ENCODE measurements at regions not wholly inside any gene's neighbourhood (a gene's known extent, or its start where the extent isn't known, plus 50 kb on each side); places are given as distances from the start of the nearest gene placed in this dataset.

DNA sequence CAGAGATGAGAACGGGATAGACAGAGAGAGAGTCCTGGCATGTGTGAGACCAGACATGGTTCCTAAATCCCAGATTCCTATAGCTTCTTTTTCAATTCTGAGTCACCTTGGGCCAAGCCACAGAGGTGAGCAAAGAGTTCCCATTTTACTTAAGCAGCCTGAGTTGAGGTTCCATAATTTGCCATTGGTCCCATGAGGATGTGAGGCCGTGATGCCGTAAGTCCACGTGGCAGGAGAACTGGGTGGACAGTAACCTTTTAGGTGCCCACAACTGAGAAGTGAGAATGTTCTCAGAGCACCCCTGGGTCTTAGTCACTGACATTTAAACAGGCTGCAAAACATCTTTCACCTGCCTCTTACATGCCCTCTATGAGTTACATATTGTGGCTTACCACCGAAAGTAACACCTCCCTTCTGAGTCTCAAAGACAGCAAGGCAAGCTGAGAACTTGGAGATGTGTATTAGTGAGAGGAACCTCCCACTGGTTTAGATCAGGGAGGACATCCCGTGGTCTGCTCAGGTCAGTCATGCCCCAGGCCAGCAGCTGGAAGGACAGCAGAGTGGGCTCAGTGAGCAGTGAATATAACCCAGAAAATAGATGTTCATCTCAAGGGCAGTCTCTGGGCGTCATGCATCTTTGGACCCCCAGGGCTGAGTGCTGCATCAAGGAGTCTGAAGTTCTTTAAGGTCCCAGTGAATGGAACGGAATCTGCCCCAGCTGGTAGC lies 127.9 kb upstream of the LGALSL start:
- H3K9ac ChIP-seq, result no peak overlapping the region
- H3K4me3 ChIP-seq (ENCODE audit: low read depth in 2 of 2, low read length in 1 of 2), result no peak overlapping the region
- no peak overlapping the region for H3K27ac ChIP-seq (ENCODE audit: low read depth in 2 of 2, low read length in 1 of 2)
- no peaks in the 10 kb centered on the region; the same call in 1 of the 2 replicates for H3K27me3 ChIP-seq (ENCODE audit: insufficient read depth)
- TF ChIP-seq, protein P1, sequence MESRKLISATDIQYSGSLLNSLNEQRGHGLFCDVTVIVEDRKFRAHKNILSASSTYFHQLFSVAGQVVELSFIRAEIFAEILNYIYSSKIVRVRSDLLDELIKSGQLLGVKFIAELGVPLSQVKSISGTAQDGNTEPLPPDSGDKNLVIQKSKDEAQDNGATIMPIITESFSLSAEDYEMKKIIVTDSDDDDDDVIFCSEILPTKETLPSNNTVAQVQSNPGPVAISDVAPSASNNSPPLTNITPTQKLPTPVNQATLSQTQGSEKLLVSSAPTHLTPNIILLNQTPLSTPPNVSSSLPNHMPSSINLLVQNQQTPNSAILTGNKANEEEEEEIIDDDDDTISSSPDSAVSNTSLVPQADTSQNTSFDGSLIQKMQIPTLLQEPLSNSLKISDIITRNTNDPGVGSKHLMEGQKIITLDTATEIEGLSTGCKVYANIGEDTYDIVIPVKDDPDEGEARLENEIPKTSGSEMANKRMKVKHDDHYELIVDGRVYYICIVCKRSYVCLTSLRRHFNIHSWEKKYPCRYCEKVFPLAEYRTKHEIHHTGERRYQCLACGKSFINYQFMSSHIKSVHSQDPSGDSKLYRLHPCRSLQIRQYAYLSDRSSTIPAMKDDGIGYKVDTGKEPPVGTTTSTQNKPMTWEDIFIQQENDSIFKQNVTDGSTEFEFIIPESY (IDR thresholded peaks at IDR 0.05; ENCODE audit: borderline replicate concordance, low read depth), result no peak
- TF ChIP-seq FOXM1 (IDR thresholded peaks at IDR 0.05; ENCODE audit: low read depth) (no peak), TEAD4 (IDR thresholded peaks at IDR 0.05; ENCODE audit: borderline replicate concordance, insufficient read depth) (no peak), FOSL2 (IDR thresholded peaks at IDR 0.05; ENCODE audit: borderline replicate concordance, low read depth) (no peak), RAD21 (IDR thresholded peaks at IDR 0.05; ENCODE audit: low read length) (no peak), EP300 (IDR thresholded peaks at IDR 0.05; ENCODE audit: borderline replicate concordance in 1 of 2, low read depth in 1 of 2, low read length in 1 of 2) (no peak), RXRA (IDR thresholded peaks at IDR 0.05; ENCODE audit: borderline replicate concordance, low read depth) (no peak), CHD2 (IDR thresholded peaks at IDR 0.05; ENCODE audit: low read length, partially characterized antibody) (no peak), JUND (IDR thresholded peaks at IDR 0.05) (no peak), NFIC (IDR thresholded peaks at IDR 0.05; ENCODE audit: borderline replicate concordance) (no peak), YY1 (IDR thresholded peaks at IDR 0.05; ENCODE audit: low read depth) (no peak), EZH2phosphoT487 (IDR thresholded peaks at IDR 0.05; ENCODE audit: borderline replicate concordance, low read depth) (no peak), GABPA (IDR thresholded peaks at IDR 0.05; ENCODE audit: low read depth) (no peak)
- TF ChIP-seq, protein P2, sequence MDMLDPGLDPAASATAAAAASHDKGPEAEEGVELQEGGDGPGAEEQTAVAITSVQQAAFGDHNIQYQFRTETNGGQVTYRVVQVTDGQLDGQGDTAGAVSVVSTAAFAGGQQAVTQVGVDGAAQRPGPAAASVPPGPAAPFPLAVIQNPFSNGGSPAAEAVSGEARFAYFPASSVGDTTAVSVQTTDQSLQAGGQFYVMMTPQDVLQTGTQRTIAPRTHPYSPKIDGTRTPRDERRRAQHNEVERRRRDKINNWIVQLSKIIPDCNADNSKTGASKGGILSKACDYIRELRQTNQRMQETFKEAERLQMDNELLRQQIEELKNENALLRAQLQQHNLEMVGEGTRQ (IDR thresholded peaks at IDR 0.05; ENCODE audit: borderline replicate concordance, low read depth, low read length), result no peak
- TF ChIP-seq, protein P3, sequence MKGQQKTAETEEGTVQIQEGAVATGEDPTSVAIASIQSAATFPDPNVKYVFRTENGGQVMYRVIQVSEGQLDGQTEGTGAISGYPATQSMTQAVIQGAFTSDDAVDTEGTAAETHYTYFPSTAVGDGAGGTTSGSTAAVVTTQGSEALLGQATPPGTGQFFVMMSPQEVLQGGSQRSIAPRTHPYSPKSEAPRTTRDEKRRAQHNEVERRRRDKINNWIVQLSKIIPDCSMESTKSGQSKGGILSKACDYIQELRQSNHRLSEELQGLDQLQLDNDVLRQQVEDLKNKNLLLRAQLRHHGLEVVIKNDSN (IDR thresholded peaks at IDR 0.05; ENCODE audit: borderline replicate concordance, low read depth), result no peak
- TF ChIP-seq, protein P4, sequence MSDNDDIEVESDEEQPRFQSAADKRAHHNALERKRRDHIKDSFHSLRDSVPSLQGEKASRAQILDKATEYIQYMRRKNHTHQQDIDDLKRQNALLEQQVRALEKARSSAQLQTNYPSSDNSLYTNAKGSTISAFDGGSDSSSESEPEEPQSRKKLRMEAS (IDR thresholded peaks at IDR 0.05; ENCODE audit: low read depth), result no peak
- TF ChIP-seq, protein P5, sequence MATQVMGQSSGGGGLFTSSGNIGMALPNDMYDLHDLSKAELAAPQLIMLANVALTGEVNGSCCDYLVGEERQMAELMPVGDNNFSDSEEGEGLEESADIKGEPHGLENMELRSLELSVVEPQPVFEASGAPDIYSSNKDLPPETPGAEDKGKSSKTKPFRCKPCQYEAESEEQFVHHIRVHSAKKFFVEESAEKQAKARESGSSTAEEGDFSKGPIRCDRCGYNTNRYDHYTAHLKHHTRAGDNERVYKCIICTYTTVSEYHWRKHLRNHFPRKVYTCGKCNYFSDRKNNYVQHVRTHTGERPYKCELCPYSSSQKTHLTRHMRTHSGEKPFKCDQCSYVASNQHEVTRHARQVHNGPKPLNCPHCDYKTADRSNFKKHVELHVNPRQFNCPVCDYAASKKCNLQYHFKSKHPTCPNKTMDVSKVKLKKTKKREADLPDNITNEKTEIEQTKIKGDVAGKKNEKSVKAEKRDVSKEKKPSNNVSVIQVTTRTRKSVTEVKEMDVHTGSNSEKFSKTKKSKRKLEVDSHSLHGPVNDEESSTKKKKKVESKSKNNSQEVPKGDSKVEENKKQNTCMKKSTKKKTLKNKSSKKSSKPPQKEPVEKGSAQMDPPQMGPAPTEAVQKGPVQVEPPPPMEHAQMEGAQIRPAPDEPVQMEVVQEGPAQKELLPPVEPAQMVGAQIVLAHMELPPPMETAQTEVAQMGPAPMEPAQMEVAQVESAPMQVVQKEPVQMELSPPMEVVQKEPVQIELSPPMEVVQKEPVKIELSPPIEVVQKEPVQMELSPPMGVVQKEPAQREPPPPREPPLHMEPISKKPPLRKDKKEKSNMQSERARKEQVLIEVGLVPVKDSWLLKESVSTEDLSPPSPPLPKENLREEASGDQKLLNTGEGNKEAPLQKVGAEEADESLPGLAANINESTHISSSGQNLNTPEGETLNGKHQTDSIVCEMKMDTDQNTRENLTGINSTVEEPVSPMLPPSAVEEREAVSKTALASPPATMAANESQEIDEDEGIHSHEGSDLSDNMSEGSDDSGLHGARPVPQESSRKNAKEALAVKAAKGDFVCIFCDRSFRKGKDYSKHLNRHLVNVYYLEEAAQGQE (IDR thresholded peaks at IDR 0.05; ENCODE audit: low read depth, low read length), result no peak
- TF ChIP-seq, protein P6, sequence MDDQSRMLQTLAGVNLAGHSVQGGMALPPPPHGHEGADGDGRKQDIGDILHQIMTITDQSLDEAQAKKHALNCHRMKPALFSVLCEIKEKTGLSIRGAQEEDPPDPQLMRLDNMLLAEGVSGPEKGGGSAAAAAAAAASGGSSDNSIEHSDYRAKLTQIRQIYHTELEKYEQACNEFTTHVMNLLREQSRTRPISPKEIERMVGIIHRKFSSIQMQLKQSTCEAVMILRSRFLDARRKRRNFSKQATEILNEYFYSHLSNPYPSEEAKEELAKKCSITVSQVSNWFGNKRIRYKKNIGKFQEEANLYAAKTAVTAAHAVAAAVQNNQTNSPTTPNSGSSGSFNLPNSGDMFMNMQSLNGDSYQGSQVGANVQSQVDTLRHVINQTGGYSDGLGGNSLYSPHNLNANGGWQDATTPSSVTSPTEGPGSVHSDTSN (IDR thresholded peaks at IDR 0.05), result no peak
- no peaks in the 10 kb centered on the region for H3K9me3 ChIP-seq
- H3K4me1 ChIP-seq (ENCODE audit: control insufficient read depth in 1 of 2, insufficient read depth in 2 of 2, low read depth in 1 of 2, low read length in 1 of 2), result peaks cover 0 to 2% of the 10 kb centered on the region in 2 experiments; a peak in 1 of 4 replicates
- no peak overlapping the region for H3K4me2 ChIP-seq
- no peaks in the 10 kb centered on the region for H4K20me1 ChIP-seq (ENCODE audit: insufficient read depth)
- H3K79me2 ChIP-seq (ENCODE audit: insufficient read depth), result no peaks in the 10 kb centered on the region
- no peak overlapping the region for H2AFZ ChIP-seq (ENCODE audit: low read depth)
- POLR2A ChIA-PET, result no interaction called here
- WGBS (ENCODE audit: low lambda C conversion rate), result 80% methylated on average over 6 of the region's 8 CpGs
- no peak for DNase-seq
- CTCF ChIA-PET, result interaction anchor here (0.7 to 7.6 kb wide), 8 partner anchors 13 to 320 kb away, joined by 3 to 235 read pairs (median 3); no protein-coding TSS in a partner anchor
- H3F3A ChIP-seq (replicated peaks; ENCODE audit: insufficient read depth), result no peaks in the 10 kb centered on the region
- no peaks in the 10 kb centered on the region for H3K36me3 ChIP-seq (replicated peaks in 1 of 2; ENCODE audit: control insufficient read depth in 1 of 2, insufficient read depth in 2 of 2, low read length in 1 of 2)
- H3K9me2 ChIP-seq, result no peaks in the 10 kb centered on the region

Measured in SK-N-SH (cell line).